HCT116 (cell line): ENCODE measurements at regions not wholly inside any gene's neighbourhood (a gene's known extent, or its start where the extent isn't known, plus 50 kb on each side); places are given as distances from the start of the nearest gene placed in this dataset.

Experiments
- ATAC-seq: fragments of 200-7000 bp; cut with Tn5 transposase; 2 replicates; pipeline ENCODE4 v1.9.1; 2020; ENCODE audit warnings: mild to moderate bottlenecking, moderate library complexity
- BruUV-seq: library from RNA; stranded (reverse); fragments of 400-500 nt; replicated peaks from 2 replicates; lab custom pipeline; 2021; lab: Mats Ljungman, UMichigan
- CTCF ChIA-PET: fragments of 300-600 bp; sonication (Branson Sonifier 250); formaldehyde crosslinking; loops from one replicate; lab custom pipeline; 2021; ENCODE audit warnings: antibody characterized with exemption; lab: Charles Lee
- POLR2A ChIA-PET: fragments of 300-600, 350-600 bp; sonication (Branson Sonifier 250); formaldehyde crosslinking; loops from one replicate; lab custom pipeline; 2021; ENCODE audit warnings: antibody characterized with exemption; lab: Charles Lee
- RAD21 ChIA-PET, 2 experiments: fragments of 300-600 bp; sonication (Branson Sonifier 250); formaldehyde crosslinking; loops; one replicate each; lab custom pipeline; 2023; ENCODE audit warnings: low total read pairs in 2 of 2; ENCODE audit not compliant: uncharacterized antibody in 2 of 2, unreplicated experiment in 2 of 2, low non-redundant PET in 1 of 2; lab: Charles Lee
- DNase-seq: peaks from one replicate; pipeline ENCODE4 v3.0.0-alpha.2; 2010; ENCODE audit warnings: low read depth, low spot score
- H2AFZ ChIP-seq: fragments of 200-600 bp; shearing (Covaris generic), sonication (generic); 2 replicates; pipeline ENCODE4 v1.6.1; 2017; ENCODE audit warnings: low read depth, mixed run types, mixed read lengths, antibody characterized with exemption, low read length; ENCODE audit not compliant: poor library complexity, severe bottlenecking
- H3K27ac ChIP-seq: 2 replicates; pipeline ENCODE4 v1.5.1; 2012; ENCODE audit warnings: low read depth, low read length
- H3K27me3 ChIP-seq: fragments of 200-600 bp; sonication (generic); 2 replicates; pipeline ENCODE4 v1.6.1; 2016; ENCODE audit warnings: mixed run types, low read length, mixed read lengths; ENCODE audit not compliant: insufficient read depth
- H3K36me3 ChIP-seq, 2 experiments: fragments of 200-500 bp in 1 of 2; fragments of 200-600 bp in 1 of 2; sonication (Bioruptor generic) in 1 of 2; sonication (generic) in 1 of 2; 2 replicates each; pipeline versions ENCODE4 v1.5.1 to v1.6.1; 2014 to 2016; ENCODE audit warnings: low read length in 2 of 2, inconsistent platforms in 1 of 2, mixed read lengths in 1 of 2, mixed run types in 1 of 2; ENCODE audit not compliant: insufficient read depth in 2 of 2, control insufficient read depth in 1 of 2
- H3K4me1 ChIP-seq, 2 experiments: fragments of 200-600 bp in 1 of 2; sonication (generic) in 1 of 2; 2 replicates each; pipeline versions ENCODE4 v1.5.1 to v1.6.1; 2012 to 2017; ENCODE audit warnings: low read length in 2 of 2, inconsistent platforms in 1 of 2, mild to moderate bottlenecking in 1 of 2, mixed read lengths in 1 of 2, mixed run types in 1 of 2, moderate library complexity in 1 of 2; ENCODE audit not compliant: insufficient read depth in 2 of 2, control insufficient read depth in 1 of 2
- H3K4me2 ChIP-seq: fragments of 200-600 bp; sonication (generic); 2 replicates; pipeline ENCODE4 v1.6.1; 2017; ENCODE audit warnings: mixed run types, low read length, mixed read lengths
- H3K4me3 ChIP-seq, 2 experiments: fragments of 200-600 bp in 1 of 2; sonication (generic) in 1 of 2; replicated peaks in 1 of 2; 2 replicates each; pipeline ENCODE4 v1.5.1; 2011 to 2016; ENCODE audit warnings: low read length in 2 of 2, control low read depth in 1 of 2, low read depth in 1 of 2, mild to moderate bottlenecking in 1 of 2, mixed read lengths in 1 of 2, mixed run types in 1 of 2
- H3K79me2 ChIP-seq: fragments of 200-600 bp; sonication (generic); 2 replicates; pipeline ENCODE4 v1.6.1; 2017; ENCODE audit warnings: mild to moderate bottlenecking, mixed run types, low read length, moderate library complexity, mixed read lengths; ENCODE audit not compliant: insufficient read depth
- H3K9ac ChIP-seq: fragments of 200-600 bp; sonication (generic); 2 replicates; pipeline ENCODE4 v1.6.1; 2016; ENCODE audit warnings: low read length, mixed read lengths
- H3K9me2 ChIP-seq: fragments of 200-600 bp; sonication (generic), shearing (Covaris generic); 2 replicates; pipeline ENCODE4 v1.6.1; 2017; ENCODE audit warnings: mixed run types, mild to moderate bottlenecking, moderate library complexity; ENCODE audit not compliant: insufficient read depth
- H3K9me3 ChIP-seq, 2 experiments: fragments of 200-500 bp in 1 of 2; fragments of 200-600 bp in 1 of 2; sonication (Bioruptor generic) in 1 of 2; sonication (generic) in 1 of 2; 2 replicates each; pipeline ENCODE4 v1.6.1; 2014 to 2017; ENCODE audit warnings: low read length in 2 of 2, mixed read lengths in 2 of 2, inconsistent platforms in 1 of 2, low read depth in 1 of 2, mild to moderate bottlenecking in 1 of 2, mixed run types in 1 of 2, moderate library complexity in 1 of 2; ENCODE audit not compliant: control insufficient read depth in 1 of 2, insufficient read depth in 1 of 2
- H4K20me1 ChIP-seq: fragments of 200-600 bp; sonication (generic), shearing (Covaris generic); 2 replicates; pipeline ENCODE4 v1.6.1; 2017; ENCODE audit warnings: mixed run types, mild to moderate bottlenecking, moderate library complexity; ENCODE audit not compliant: insufficient read depth
- CBX3 ChIP-seq: IDR thresholded peaks from 2 replicates; pipeline ENCODE4 v1.6.1; 2012; ENCODE audit warnings: low read depth
- ELF1 ChIP-seq: IDR thresholded peaks from 2 replicates; pipeline ENCODE4 v1.6.1; 2012; ENCODE audit warnings: low read depth, borderline replicate concordance
- EZH2 ChIP-seq: fragments of 200-600 bp; sonication (generic); IDR thresholded peaks from 2 replicates; pipeline ENCODE4 v1.6.1; 2017; ENCODE audit warnings: antibody characterized with exemption, mixed run types
- EZH2phosphoT487 ChIP-seq: fragments of 200-600 bp; IDR thresholded peaks from 2 replicates; pipeline ENCODE4 v1.6.1; 2018; ENCODE audit warnings: antibody characterized with exemption, borderline replicate concordance
- JUND ChIP-seq: IDR thresholded peaks from 2 replicates; pipeline ENCODE4 v1.6.1; 2012
- POLR2A ChIP-seq: IDR thresholded peaks from 2 replicates; pipeline ENCODE4 v1.7.0; 2011; ENCODE audit warnings: borderline replicate concordance; ENCODE audit not compliant: insufficient read depth, insufficient read length; ENCODE audit errors: extremely low read depth
- POLR2AphosphoS5 ChIP-seq: IDR thresholded peaks from 2 replicates; pipeline ENCODE4 v1.6.1; 2011; ENCODE audit warnings: mild to moderate bottlenecking, low read depth, low read length, moderate library complexity
- SIN3A ChIP-seq: IDR thresholded peaks from 2 replicates; pipeline ENCODE4 v1.6.1; 2012; ENCODE audit warnings: low read depth
- SRF ChIP-seq: IDR thresholded peaks from 2 replicates; pipeline ENCODE4 v1.6.1; 2012; ENCODE audit warnings: low read depth
- YY1 ChIP-seq: IDR thresholded peaks from 2 replicates; pipeline ENCODE4 v1.6.1; 2011; ENCODE audit warnings: low read length, low read depth, moderate library complexity, mild to moderate bottlenecking; ENCODE audit not compliant: insufficient replicate concordance; ENCODE audit errors: extremely low read depth
- ZFX ChIP-seq: fragments of 450-650 bp; IDR thresholded peaks from 2 replicates; pipeline ENCODE4 v1.6.1; 2017
- ZNF274 ChIP-seq: fragments of 200-500 bp; sonication (Bioruptor generic); IDR thresholded peaks from 2 replicates; pipeline ENCODE4 v1.6.1; 2014; ENCODE audit warnings: mild to moderate bottlenecking, low read depth, low read length, inconsistent platforms
- intact Hi-C: fragments of 100-400 bp; cut with micrococcal nuclease; formaldehyde crosslinking; loops from 2 replicates; pipeline ENCODE4 v1.10.0; 2022
- TF ChIP-seq, protein P1 (sequence below), 3 experiments: fragments of 200-600 bp in 1 of 3; sonication (generic) in 1 of 3; IDR thresholded peaks in 2 of 3; conservative IDR thresholded peaks in 1 of 3; 2 replicates each; pipeline ENCODE4 v1.5.1; 2012 to 2017; ENCODE audit warnings: low read depth in 2 of 3, low read length in 2 of 3, antibody characterized with exemption in 1 of 3, borderline replicate concordance in 1 of 3, control low read depth in 1 of 3, mild to moderate bottlenecking in 1 of 3, mixed read lengths in 1 of 3, mixed run types in 1 of 3, moderate library complexity in 1 of 3; ENCODE audit not compliant: insufficient read depth in 1 of 3
- TF ChIP-seq, protein P2 (sequence below): IDR thresholded peaks from 2 replicates; pipeline ENCODE4 v1.6.1; 2012; ENCODE audit warnings: low read depth
- TF ChIP-seq, protein P3 (sequence below): IDR thresholded peaks from 2 replicates; pipeline ENCODE4 v1.6.1; 2012

DNA sequence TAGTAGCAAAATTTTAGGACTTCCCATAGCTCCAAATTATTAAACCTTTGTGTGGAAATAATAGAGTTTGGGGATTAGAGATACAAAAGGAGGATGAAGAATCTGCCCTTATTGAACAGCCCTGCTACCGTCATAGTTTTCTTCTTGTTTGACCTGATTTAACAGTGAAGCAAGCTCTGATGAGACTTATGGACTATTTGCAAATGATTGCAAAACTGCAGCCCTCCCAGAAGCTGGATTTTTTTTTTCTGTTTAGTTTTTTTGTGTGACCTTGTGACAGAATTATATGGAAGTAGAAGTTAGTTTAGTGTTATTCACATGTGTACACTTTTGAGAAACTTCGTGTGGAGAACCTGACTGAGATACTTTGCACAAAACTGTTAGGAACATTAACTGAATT is 267.8 kb downstream of the KCNRG start:
- no peaks in the 10 kb centered on the region for H3K4me1 ChIP-seq
- ChIA-PET RAD21 (no interaction called here), POLR2A (no interaction called here)

More for the DNA sequence above, 267.8 kb downstream of the KCNRG start:
- no peak overlapping the region for H3K9ac ChIP-seq
- intact Hi-C loops = no loop called here
- no peak for TF ChIP-seq JUND
- TF ChIP-seq POLR2A = no peak
- TF ChIP-seq SIN3A = no peak
- no peak for TF ChIP-seq EZH2
- TF ChIP-seq, protein P1, sequence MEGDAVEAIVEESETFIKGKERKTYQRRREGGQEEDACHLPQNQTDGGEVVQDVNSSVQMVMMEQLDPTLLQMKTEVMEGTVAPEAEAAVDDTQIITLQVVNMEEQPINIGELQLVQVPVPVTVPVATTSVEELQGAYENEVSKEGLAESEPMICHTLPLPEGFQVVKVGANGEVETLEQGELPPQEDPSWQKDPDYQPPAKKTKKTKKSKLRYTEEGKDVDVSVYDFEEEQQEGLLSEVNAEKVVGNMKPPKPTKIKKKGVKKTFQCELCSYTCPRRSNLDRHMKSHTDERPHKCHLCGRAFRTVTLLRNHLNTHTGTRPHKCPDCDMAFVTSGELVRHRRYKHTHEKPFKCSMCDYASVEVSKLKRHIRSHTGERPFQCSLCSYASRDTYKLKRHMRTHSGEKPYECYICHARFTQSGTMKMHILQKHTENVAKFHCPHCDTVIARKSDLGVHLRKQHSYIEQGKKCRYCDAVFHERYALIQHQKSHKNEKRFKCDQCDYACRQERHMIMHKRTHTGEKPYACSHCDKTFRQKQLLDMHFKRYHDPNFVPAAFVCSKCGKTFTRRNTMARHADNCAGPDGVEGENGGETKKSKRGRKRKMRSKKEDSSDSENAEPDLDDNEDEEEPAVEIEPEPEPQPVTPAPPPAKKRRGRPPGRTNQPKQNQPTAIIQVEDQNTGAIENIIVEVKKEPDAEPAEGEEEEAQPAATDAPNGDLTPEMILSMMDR (IDR thresholded peaks at IDR 0.05 in 2 of 3, conservative IDR thresholded peaks at IDR 0.05 in 1 of 3; ENCODE audit: borderline replicate concordance in 1 of 3, insufficient read depth in 1 of 3, low read depth in 2 of 3, low read length in 2 of 3) = no peak
- no peak for TF ChIP-seq EZH2phosphoT487
- no peak for TF ChIP-seq ZFX
- no peak for TF ChIP-seq ZNF274
- TF ChIP-seq POLR2AphosphoS5 = no peak
- TF ChIP-seq YY1 = no peak
- no peak for TF ChIP-seq ELF1
- no peak for TF ChIP-seq CBX3
- no peak for TF ChIP-seq SRF
- TF ChIP-seq, protein P2, sequence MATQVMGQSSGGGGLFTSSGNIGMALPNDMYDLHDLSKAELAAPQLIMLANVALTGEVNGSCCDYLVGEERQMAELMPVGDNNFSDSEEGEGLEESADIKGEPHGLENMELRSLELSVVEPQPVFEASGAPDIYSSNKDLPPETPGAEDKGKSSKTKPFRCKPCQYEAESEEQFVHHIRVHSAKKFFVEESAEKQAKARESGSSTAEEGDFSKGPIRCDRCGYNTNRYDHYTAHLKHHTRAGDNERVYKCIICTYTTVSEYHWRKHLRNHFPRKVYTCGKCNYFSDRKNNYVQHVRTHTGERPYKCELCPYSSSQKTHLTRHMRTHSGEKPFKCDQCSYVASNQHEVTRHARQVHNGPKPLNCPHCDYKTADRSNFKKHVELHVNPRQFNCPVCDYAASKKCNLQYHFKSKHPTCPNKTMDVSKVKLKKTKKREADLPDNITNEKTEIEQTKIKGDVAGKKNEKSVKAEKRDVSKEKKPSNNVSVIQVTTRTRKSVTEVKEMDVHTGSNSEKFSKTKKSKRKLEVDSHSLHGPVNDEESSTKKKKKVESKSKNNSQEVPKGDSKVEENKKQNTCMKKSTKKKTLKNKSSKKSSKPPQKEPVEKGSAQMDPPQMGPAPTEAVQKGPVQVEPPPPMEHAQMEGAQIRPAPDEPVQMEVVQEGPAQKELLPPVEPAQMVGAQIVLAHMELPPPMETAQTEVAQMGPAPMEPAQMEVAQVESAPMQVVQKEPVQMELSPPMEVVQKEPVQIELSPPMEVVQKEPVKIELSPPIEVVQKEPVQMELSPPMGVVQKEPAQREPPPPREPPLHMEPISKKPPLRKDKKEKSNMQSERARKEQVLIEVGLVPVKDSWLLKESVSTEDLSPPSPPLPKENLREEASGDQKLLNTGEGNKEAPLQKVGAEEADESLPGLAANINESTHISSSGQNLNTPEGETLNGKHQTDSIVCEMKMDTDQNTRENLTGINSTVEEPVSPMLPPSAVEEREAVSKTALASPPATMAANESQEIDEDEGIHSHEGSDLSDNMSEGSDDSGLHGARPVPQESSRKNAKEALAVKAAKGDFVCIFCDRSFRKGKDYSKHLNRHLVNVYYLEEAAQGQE = no peak
- TF ChIP-seq, protein P3, sequence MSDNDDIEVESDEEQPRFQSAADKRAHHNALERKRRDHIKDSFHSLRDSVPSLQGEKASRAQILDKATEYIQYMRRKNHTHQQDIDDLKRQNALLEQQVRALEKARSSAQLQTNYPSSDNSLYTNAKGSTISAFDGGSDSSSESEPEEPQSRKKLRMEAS = no peak
- no peaks in the 10 kb centered on the region for H3K36me3 ChIP-seq
- H3K27me3 ChIP-seq = no peaks in the 10 kb centered on the region
- no peak overlapping the region for H3K4me3 ChIP-seq
- DNase-seq = no peak
- no peak overlapping the region for H2AFZ ChIP-seq
- H3K9me2 ChIP-seq = no peaks in the 10 kb centered on the region
- no peak for ATAC-seq
- CTCF ChIA-PET = no interaction called here
- no peaks in the 10 kb centered on the region for H3K9me3 ChIP-seq
- H3K27ac ChIP-seq = no peak overlapping the region
- BruUV-seq = no TSS peak
- H3K4me2 ChIP-seq = no peak overlapping the region
- H3K79me2 ChIP-seq = no peaks in the 10 kb centered on the region; the same call in 1 of the 2 replicates
- H4K20me1 ChIP-seq = no peaks in the 10 kb centered on the region
